GM12878 (cell line): ENCODE measurements at regions not wholly inside any gene's neighbourhood (a gene's known extent, or its start where the extent isn't known, plus 50 kb on each side); places are given as distances from the start of the nearest gene placed in this dataset.

Experiments
- ATAC-seq: fragments of 200-7000 bp; cut with Tn5 transposase; 3 replicates; pipeline ENCODE4 v1.9.1; 2020; ENCODE audit warnings: mild to moderate bottlenecking, moderate library complexity
- BruUV-seq: library from RNA; stranded (reverse); fragments of 400-500 nt; replicated peaks from 2 replicates; lab custom pipeline; 2021; lab: Mats Ljungman, UMichigan
- CTCF ChIA-PET: fragments of 300-600 bp; sonication (Branson Sonifier 250); formaldehyde crosslinking; extraction: SDS; loops from one replicate; lab custom pipeline; 2021; ENCODE audit warnings: inconsistent platforms; lab: Yijun Ruan, JAX
- POLR2A ChIA-PET: fragments of 350-600 bp; formaldehyde crosslinking; extraction: SDS; loops from one replicate; lab custom pipeline; 2021; ENCODE audit warnings: inconsistent platforms; lab: Charles Lee
- RAD21 ChIA-PET: fragments of 300-600 bp; sonication (Branson Sonifier 250); formaldehyde crosslinking; loops from one replicate; lab custom pipeline; 2023; ENCODE audit warnings: antibody characterized with exemption; ENCODE audit not compliant: unreplicated experiment; lab: Charles Lee
- SMC1A ChIA-PET: fragments of 300-600 bp; sonication (Branson Sonifier 250); formaldehyde crosslinking; loops from one replicate; lab custom pipeline; 2023; ENCODE audit not compliant: unreplicated experiment, uncharacterized antibody; lab: Charles Lee
- DNase-seq: peaks from one replicate; pipeline ENCODE4 v3.0.0-alpha.2; 2011; ENCODE audit warnings: low read depth, low spot score
- FAIRE-seq: peaks from 3 replicates; lab custom pipeline; 2011; peaks lifted over from hg19 to GRCh38; lab: Jason Lieb, UNC
- H2AFZ ChIP-seq: 2 replicates; pipeline ENCODE4 v1.6.0; 2011; ENCODE audit warnings: low read depth, low read length, control low read depth; ENCODE audit not compliant: control insufficient read depth
- H3K27ac ChIP-seq: 2 replicates; pipeline ENCODE4 v1.5.1; 2011; ENCODE audit warnings: control low read depth; ENCODE audit not compliant: control insufficient read depth, insufficient read depth
- H3K27me3 ChIP-seq, 2 experiments: replicated peaks in 1 of 2; 2 replicates each; pipeline versions ENCODE4 v1.6.0 to v1.6.1; 2011; ENCODE audit warnings: low read length in 1 of 2; ENCODE audit not compliant: control insufficient read depth in 2 of 2, insufficient read depth in 2 of 2
- H3K36me3 ChIP-seq, 2 experiments: 2 replicates each; pipeline ENCODE4 v1.5.1; 2011; ENCODE audit warnings: low read length in 1 of 2; ENCODE audit not compliant: control insufficient read depth in 2 of 2, insufficient read depth in 2 of 2
- H3K4me1 ChIP-seq: 2 replicates; pipeline ENCODE4 v1.6.1; 2011; ENCODE audit warnings: mild to moderate bottlenecking, low read length, moderate library complexity, mixed read lengths; ENCODE audit not compliant: control insufficient read depth, insufficient read depth
- H3K4me2 ChIP-seq: 2 replicates; pipeline ENCODE4 v1.6.0; 2011; ENCODE audit warnings: control low read depth; ENCODE audit not compliant: control insufficient read depth, insufficient read depth
- H3K4me3 ChIP-seq: fragments of 200-600 bp; sonication (generic); 2 replicates; pipeline ENCODE4 v1.5.1; 2016
- H3K79me2 ChIP-seq: 2 replicates; pipeline ENCODE4 v1.6.0; 2011; ENCODE audit warnings: low read length; ENCODE audit not compliant: control insufficient read depth, insufficient read depth
- H3K9ac ChIP-seq: 2 replicates; pipeline ENCODE4 v1.8.0; 2011; ENCODE audit warnings: low read length, control low read depth, mixed read lengths; ENCODE audit not compliant: control insufficient read depth, insufficient read depth
- H3K9me3 ChIP-seq: replicated peaks from 3 replicates; pipeline ENCODE4 v1.5.1; 2011; ENCODE audit warnings: mild to moderate bottlenecking, low read length; ENCODE audit not compliant: control insufficient read depth, insufficient read depth
- H4K20me1 ChIP-seq: 2 replicates; pipeline ENCODE4 v1.6.0; 2011; ENCODE audit not compliant: control insufficient read depth, insufficient read depth
- BHLHE40 ChIP-seq, 2 experiments: fragments of 450-650 bp in 1 of 2; IDR thresholded peaks; 2 replicates each; pipeline ENCODE4 v1.6.1; 2011 to 2017; ENCODE audit warnings: low read depth in 2 of 2, borderline replicate concordance in 1 of 2, improper control_type of control experiment in 1 of 2, low read length in 1 of 2, mild to moderate bottlenecking in 1 of 2
- CHD1 ChIP-seq: IDR thresholded peaks from 2 replicates; pipeline ENCODE4 v1.6.1; 2012; ENCODE audit warnings: low read depth, low read length, improper control_type of control experiment
- CHD2 ChIP-seq: IDR thresholded peaks from 2 replicates; pipeline ENCODE4 v1.6.1; 2011; ENCODE audit warnings: low read depth, low read length, improper control_type of control experiment, borderline replicate concordance
- CREB1 ChIP-seq: IDR thresholded peaks from 2 replicates; pipeline ENCODE4 v1.6.1; 2012; ENCODE audit warnings: low read depth, mild to moderate bottlenecking, inconsistent platforms
- EZH2 ChIP-seq: IDR thresholded peaks from 2 replicates; pipeline ENCODE4 v1.6.1; 2012; ENCODE audit warnings: low read depth, mild to moderate bottlenecking, control low read depth, inconsistent platforms, low read length, borderline replicate concordance; ENCODE audit not compliant: control insufficient read depth
- GATAD2B ChIP-seq: fragments of 450-650 bp; conservative IDR thresholded peaks from 2 replicates; pipeline ENCODE4 v1.6.1; 2017; ENCODE audit warnings: low read depth, mild to moderate bottlenecking, moderate library complexity
- HCFC1 ChIP-seq: fragments of 150-350 bp; IDR thresholded peaks from 2 replicates; pipeline ENCODE4 v1.6.1; 2014; ENCODE audit warnings: low read length
- MEF2A ChIP-seq: IDR thresholded peaks from 2 replicates; pipeline ENCODE4 v1.6.1; 2011; ENCODE audit warnings: low read depth, mild to moderate bottlenecking, low read length, moderate library complexity; ENCODE audit not compliant: insufficient read depth
- NFIC ChIP-seq: IDR thresholded peaks from 2 replicates; pipeline ENCODE4 v1.6.1; 2012; ENCODE audit warnings: low read depth, mild to moderate bottlenecking, inconsistent platforms, low read length, moderate library complexity
- PAX5 ChIP-seq: IDR thresholded peaks from 2 replicates; pipeline ENCODE4 v1.6.1; 2011; ENCODE audit warnings: low read depth, low read length, borderline replicate concordance
- PAX8 ChIP-seq: fragments of 450-650 bp; IDR thresholded peaks from 2 replicates; pipeline ENCODE4 v1.6.1; 2017; ENCODE audit warnings: mild to moderate bottlenecking, moderate library complexity
- PML ChIP-seq: IDR thresholded peaks from 2 replicates; pipeline ENCODE4 v1.6.1; 2012; ENCODE audit warnings: low read length, inconsistent platforms
- RB1 ChIP-seq: fragments of 450-650 bp; formaldehyde crosslinking; IDR thresholded peaks from 2 replicates; pipeline ENCODE4 v1.6.1; 2017; ENCODE audit warnings: mild to moderate bottlenecking, borderline replicate concordance
- RFX5 ChIP-seq: IDR thresholded peaks from 2 replicates; pipeline ENCODE4 v1.6.1; 2011; ENCODE audit warnings: low read depth, low read length, improper control_type of control experiment
- ZNF207 ChIP-seq: fragments of 450-650 bp; IDR thresholded peaks from 2 replicates; pipeline ENCODE4 v1.6.1; 2014; ENCODE audit warnings: antibody characterized with exemption, mild to moderate bottlenecking, borderline replicate concordance
- WGBS: methylation state at CpG from one replicate; pipeline ENCODE4 v1.1.6; 2016; ENCODE audit warnings: low lambda C conversion rate; ENCODE audit not compliant: insufficient replicate concordance, insufficient coverage; ENCODE audit errors: missing lambda C conversion rate; 5-methylcytosine and 5-hydroxymethylcytosine counted together
- in situ Hi-C: fragments of 300-500 bp; cut with MboI; formaldehyde crosslinking; loops from 9 replicates; pipeline ENCODE4 v1.14.3; 2018; ENCODE audit warnings: mixed read lengths
- intact Hi-C: fragments of 100-400 bp; cut with micrococcal nuclease; formaldehyde crosslinking; loops from one replicate; pipeline ENCODE4 v1.14.2; 2022; ENCODE audit not compliant: unreplicated experiment
- TF ChIP-seq, protein P1 (sequence below): fragments of 450-650 bp; IDR thresholded peaks from 2 replicates; pipeline ENCODE4 v1.6.1; 2016; ENCODE audit warnings: mild to moderate bottlenecking
- TF ChIP-seq, protein P2 (sequence below): fragments of 450-650 bp; IDR thresholded peaks from 2 replicates; pipeline ENCODE4 v1.6.1; 2014; ENCODE audit warnings: mild to moderate bottlenecking

DNA sequence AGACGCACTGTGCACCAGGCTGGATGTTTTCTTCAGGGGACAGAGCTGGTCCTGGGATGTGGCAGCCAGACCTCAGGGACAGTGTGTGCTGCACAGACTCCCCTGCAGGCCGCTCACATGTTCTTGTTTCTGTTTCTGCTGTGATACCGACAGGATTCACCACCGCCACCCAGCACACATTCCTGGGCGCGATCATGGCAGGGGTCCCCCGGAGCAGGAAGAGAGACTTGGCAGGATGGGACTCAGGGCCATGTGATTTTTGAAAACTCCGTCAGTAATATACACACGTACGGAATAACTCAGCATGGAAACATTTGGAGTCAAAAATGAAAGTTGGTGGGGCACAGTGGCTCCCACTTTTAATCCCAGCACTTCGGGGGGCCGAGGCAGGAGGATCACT lies 79.0 kb downstream of the HAPSTR1 start (continued):
- no peak for TF ChIP-seq PAX8
- no peak for TF ChIP-seq HCFC1

DNA sequence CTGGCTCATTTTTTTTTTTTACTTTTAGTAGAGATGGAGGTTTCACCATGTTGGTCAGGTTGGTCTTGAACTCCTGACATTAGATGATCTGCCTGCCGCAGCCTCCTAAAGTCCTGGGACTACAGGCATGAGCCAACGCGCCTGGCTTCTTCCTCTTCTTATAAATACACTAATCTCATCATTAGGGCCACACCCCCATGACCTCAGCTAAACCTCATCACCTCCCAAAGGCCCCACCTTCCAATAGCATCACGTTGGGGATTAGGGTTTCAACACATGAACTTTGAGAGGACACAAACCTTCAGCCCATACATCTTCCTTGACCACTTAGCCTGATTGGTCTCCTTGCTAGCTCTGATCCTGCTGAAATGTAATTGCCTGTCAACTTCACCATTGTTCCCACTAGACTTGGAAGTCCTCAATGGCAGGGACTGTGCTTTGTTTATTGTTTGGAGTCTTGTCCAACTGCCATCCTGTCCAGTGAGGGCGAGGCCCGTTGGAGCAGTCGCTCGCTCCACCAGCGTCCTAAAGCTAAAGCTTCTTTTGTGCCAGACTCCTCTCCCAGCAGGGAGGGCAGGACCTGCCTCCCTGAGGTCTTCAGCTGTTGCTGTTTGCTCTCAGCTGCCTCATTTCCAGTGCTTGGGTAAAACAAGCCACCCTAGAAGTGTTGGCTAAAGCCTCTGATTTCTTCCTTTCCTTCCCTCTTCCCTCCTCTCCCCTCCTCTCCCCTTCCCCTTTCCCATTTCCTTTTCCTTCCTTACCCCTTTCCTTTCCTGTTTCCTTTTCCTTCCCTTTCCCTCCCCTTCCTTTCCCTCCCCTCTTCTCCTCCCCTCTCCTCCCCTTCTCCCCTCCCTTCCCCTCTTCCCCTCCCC lies 85.3 kb downstream of the HAPSTR1 start:
- no peak overlapping the region for H3K27ac ChIP-seq
- no peaks in the 10 kb centered on the region for H3K4me1 ChIP-seq
- no peaks in the 10 kb centered on the region for H3K9me3 ChIP-seq
- no peaks in the 10 kb centered on the region for H3K36me3 ChIP-seq
- ChIA-PET CTCF (no interaction called here), SMC1A (no interaction called here), POLR2A (no interaction called here), RAD21 (no interaction called here)
- FAIRE-seq = no peak
- H3K27me3 ChIP-seq = no peaks in the 10 kb centered on the region; a peak in 1 of 4 replicates
- no TSS peak for BruUV-seq
- no peaks in the 10 kb centered on the region for H4K20me1 ChIP-seq
- H3K79me2 ChIP-seq = no peaks in the 10 kb centered on the region
- H3K9ac ChIP-seq = no peak overlapping the region
- in situ Hi-C loops = no loop called here
- no peak overlapping the region for H3K4me2 ChIP-seq
- intact Hi-C loops = no loop called here
- no peak overlapping the region for H3K4me3 ChIP-seq
- no peak for ATAC-seq
- 27% methylated on average over 9 of the region's 9 CpGs for WGBS
- no peak overlapping the region for H2AFZ ChIP-seq
- DNase-seq = no peak
- TF ChIP-seq MEF2A (no peak), EZH2 (no peak), PML (no peak), RFX5 (no peak), CHD1 (no peak), PAX5 (no peak), RB1 (no peak), ZNF207 (no peak), BHLHE40 (IDR thresholded peaks at IDR 0.05; ENCODE audit: borderline replicate concordance in 1 of 2, low read depth in 2 of 2, low read length in 1 of 2) (no peak), NFIC (no peak), CREB1 (no peak), CHD2 (no peak), GATAD2B (no peak)
- TF ChIP-seq, protein P1, sequence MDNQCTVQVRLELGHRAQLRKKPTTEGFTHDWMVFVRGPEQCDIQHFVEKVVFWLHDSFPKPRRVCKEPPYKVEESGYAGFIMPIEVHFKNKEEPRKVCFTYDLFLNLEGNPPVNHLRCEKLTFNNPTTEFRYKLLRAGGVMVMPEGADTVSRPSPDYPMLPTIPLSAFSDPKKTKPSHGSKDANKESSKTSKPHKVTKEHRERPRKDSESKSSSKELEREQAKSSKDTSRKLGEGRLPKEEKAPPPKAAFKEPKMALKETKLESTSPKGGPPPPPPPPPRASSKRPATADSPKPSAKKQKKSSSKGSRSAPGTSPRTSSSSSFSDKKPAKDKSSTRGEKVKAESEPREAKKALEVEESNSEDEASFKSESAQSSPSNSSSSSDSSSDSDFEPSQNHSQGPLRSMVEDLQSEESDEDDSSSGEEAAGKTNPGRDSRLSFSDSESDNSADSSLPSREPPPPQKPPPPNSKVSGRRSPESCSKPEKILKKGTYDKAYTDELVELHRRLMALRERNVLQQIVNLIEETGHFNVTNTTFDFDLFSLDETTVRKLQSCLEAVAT = no peak
- TF ChIP-seq, protein P2, sequence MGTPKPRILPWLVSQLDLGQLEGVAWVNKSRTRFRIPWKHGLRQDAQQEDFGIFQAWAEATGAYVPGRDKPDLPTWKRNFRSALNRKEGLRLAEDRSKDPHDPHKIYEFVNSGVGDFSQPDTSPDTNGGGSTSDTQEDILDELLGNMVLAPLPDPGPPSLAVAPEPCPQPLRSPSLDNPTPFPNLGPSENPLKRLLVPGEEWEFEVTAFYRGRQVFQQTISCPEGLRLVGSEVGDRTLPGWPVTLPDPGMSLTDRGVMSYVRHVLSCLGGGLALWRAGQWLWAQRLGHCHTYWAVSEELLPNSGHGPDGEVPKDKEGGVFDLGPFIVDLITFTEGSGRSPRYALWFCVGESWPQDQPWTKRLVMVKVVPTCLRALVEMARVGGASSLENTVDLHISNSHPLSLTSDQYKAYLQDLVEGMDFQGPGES = no peak
